Omental fat pad (tissue), 3 donors: ENCODE measurements at regions not wholly inside any gene's neighbourhood (a gene's known extent, or its start where the extent isn't known, plus 50 kb on each side); places are given as distances from the start of the nearest gene placed in this dataset.

ENCODE experiments used
- ATAC-seq: fragments of 150-250 bp; one replicate; pipeline ENCODE4 v1.9.1; 2016; ENCODE audit warnings: mild to moderate bottlenecking, moderate library complexity; ENCODE audit not compliant: low FRiP score
- DNase-seq: peaks from one replicate; pipeline ENCODE4 v3.0.0-alpha.2; 2019; ENCODE audit warnings: low spot score
- CTCF ChIP-seq, 3 donors: fragments of 450-650 bp; IDR thresholded peaks; one replicate each; pipeline ENCODE4 v1.5.1; 2016 to 2017; ENCODE audit warnings: antibody characterized with exemption in 3 of 3, mild to moderate bottlenecking in 3 of 3, moderate library complexity in 2 of 3

DNA sequence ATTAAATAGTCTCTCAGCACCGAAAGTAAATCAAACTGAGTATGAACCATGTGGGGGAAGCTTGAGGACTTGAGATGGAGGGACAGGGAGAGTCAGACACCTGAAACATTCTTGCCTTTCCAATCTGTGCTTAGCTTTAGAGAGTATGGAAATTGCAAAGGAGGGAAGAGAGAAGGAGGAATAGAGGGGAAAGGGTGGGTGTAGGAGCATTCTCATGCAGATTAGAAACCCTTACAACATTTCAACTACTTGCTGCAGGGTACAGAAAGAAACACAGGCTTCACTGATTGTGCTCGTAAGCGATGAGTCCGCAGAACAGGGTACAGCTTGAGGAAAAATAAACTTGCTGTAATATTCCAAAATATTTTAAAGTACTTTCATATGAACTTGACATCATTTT, 73.8 kb downstream of the NIBAN1 start:
- TF ChIP-seq CTCF (IDR thresholded peaks at IDR 0.05): no peak
- no peak for ATAC-seq
- no peak for DNase-seq

GRCh38 chr1:184896000-184896399, 78.3 kb downstream of the NIBAN1 start:
- TF ChIP-seq CTCF (IDR thresholded peaks at IDR 0.05): no peak
- DNase-seq (no peak), ATAC-seq (no peak)

DNA sequence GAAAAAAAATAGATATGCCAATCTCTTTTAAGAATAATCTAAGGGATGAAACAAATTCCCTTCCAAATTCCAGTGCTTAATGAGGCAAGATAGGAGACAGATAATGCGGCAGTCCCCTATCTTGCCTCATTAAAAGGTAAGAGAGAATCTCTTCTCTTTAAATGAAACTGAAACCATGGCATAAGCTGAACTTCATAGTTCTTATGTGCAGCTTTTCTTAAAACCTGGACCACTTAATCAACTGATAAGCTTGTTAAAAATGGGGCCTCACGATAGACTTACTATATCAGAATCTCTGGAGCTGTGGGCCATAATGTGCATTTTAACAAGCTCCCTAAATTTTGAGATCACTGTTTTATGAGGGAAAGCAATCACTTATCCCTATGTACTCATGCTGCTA, 79.2 kb downstream of the NIBAN1 start:
- ATAC-seq (no peak), DNase-seq (no peak)
- no peak for TF ChIP-seq CTCF (IDR thresholded peaks at IDR 0.05)

- ATAC-seq (no peak), DNase-seq (no peak)
- no peak for TF ChIP-seq CTCF (IDR thresholded peaks at IDR 0.05)
Observed at GRCh38 chr1:184893695-184894094, 80.6 kb downstream of the NIBAN1 start.

DNA sequence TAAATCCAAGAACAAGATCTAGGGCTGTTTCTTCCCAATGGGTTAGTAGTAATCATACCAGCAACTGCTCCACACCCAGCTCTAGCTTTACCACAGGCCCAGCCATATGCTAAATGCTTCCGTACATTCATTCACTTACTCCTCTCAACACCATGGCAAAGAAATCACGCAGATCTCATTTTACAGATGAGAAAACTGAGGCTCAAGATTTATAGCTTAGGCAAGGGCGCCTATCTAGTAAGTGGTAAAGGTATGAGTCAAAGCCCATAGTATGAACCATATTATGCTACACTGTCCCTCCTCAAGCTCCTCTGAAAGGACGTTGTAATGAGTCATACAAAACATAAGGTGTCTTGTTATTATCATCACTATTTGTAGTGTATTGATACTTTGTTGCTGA, 82.2 kb downstream of the NIBAN1 start:
- no peak for TF ChIP-seq CTCF (IDR thresholded peaks at IDR 0.05)
- DNase-seq (no peak), ATAC-seq (no peak)

DNA sequence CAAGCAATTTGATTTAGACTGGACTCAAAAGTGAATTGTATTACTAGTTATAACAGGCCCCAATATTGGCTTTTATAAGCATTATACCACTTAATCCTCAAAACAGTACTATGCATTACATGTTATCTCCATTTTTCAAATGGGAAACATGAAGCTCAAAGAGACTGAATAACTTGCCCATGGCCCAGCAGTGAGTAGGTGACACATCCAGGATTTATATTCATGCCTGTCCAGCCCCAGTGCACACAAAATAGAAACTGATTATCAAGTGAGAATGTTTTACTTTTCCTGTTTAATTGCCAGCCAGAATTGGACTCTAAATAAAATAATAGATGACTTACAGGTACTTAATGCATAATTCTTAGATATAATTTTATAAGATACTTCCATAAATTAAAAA, 82.9 kb downstream of the NIBAN1 start:
- no peak for TF ChIP-seq CTCF (IDR thresholded peaks at IDR 0.05)
- DNase-seq (no peak), ATAC-seq (no peak)

DNA sequence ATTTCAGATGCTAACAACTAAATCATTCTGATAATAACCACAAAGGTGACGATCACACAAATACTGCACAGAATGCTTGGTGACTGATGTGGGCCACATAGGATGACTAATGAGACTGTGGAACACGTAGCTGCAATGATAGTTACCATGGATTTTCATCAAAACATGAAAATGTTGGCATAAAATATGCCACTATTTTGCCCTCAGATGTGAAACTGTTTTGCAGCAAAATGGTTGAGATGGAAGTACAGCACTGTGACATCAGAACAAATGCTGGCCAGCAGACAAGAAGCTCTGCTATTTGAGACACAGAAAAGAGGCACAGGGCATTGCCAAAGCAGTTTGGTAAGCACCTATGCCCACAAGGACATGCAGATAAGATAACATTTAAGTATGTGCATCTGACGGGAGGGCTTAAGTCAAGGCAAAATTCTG, 83.8 kb downstream of the NIBAN1 start:
- ATAC-seq (no peak), DNase-seq (no peak)
- no peak for TF ChIP-seq CTCF (IDR thresholded peaks at IDR 0.05)
